Cardiac fibroblast (primary cell): ENCODE measurements at regions not wholly inside any gene's neighbourhood (a gene's known extent, or its start where the extent isn't known, plus 50 kb on each side); places are given as distances from the start of the nearest gene placed in this dataset.

Experiments used
- DNase-seq, 2 donors: peaks; one replicate each; pipeline versions ENCODE4 v3.0.0 to v3.0.0-alpha.2; 2010; ENCODE audit warnings: low read depth in 2 of 2
- H3K4me3 ChIP-seq, 2 donors: replicated peaks in 1 of 2; 1 replicate in 1 of 2; 2 replicates in 1 of 2; pipeline ENCODE4 v1.5.1; 2011; ENCODE audit warnings: low read depth in 2 of 2, low read length in 2 of 2, mild to moderate bottlenecking in 2 of 2, moderate library complexity in 1 of 2
- CTCF ChIP-seq: IDR thresholded peaks from one replicate; pipeline ENCODE4 v1.5.1; 2011; ENCODE audit warnings: low read depth, mild to moderate bottlenecking, low read length, inconsistent platforms

- DNase-seq, result peak in 1 of 2 donors; percentile 28
- H3K4me3 ChIP-seq, result no peak overlapping the region
- no peak for TF ChIP-seq CTCF
Measured at GRCh38 chr2:217282531-217282930, 422.7 kb upstream of the TNP1 start.

GRCh38 chr2:217279556-217279955, 419.7 kb upstream of the TNP1 start:
- DNase-seq, result peak; percentile 82 to 94
- no peak overlapping the region for H3K4me3 ChIP-seq
- TF ChIP-seq CTCF, result no peak

- no peak overlapping the region for H3K4me3 ChIP-seq
- no peak for TF ChIP-seq CTCF
- peak in 1 of 2 donors; percentile 67 for DNase-seq
Measured at GRCh38 chr2:217279140-217279539, 419.3 kb upstream of the TNP1 start.

- H3K4me3 ChIP-seq, result no peak overlapping the region
- DNase-seq, result peak; percentile 92 to 99
- no peak for TF ChIP-seq CTCF
Measured at GRCh38 chr2:217277646-217278398, 418.0 kb upstream of the TNP1 start.

- H3K4me3 ChIP-seq, result no peak overlapping the region
- no peak for TF ChIP-seq CTCF
- DNase-seq, result no peak
Measured at GRCh38 chr2:217276433-217276832, 416.6 kb upstream of the TNP1 start.

GRCh38 chr2:217275091-217275490, 415.2 kb upstream of the TNP1 start:
- DNase-seq, result no peak
- no peak overlapping the region for H3K4me3 ChIP-seq
- TF ChIP-seq CTCF, result no peak

- no peak for TF ChIP-seq CTCF
- H3K4me3 ChIP-seq, result no peak overlapping the region
- no peak for DNase-seq
Measured at GRCh38 chr2:217274578-217274977, 414.7 kb upstream of the TNP1 start.
